ENCODE measurements at regions not wholly inside any gene's neighbourhood (a gene's known extent, or its start where the extent isn't known, plus 50 kb on each side); places are given as distances from the start of the nearest gene placed in this dataset.
"Not testable (repeated sequence)": the region's sequence is repeated elsewhere in the genome, so short reads cannot be mapped to it uniquely, and the experiment has no call there.

DNA sequence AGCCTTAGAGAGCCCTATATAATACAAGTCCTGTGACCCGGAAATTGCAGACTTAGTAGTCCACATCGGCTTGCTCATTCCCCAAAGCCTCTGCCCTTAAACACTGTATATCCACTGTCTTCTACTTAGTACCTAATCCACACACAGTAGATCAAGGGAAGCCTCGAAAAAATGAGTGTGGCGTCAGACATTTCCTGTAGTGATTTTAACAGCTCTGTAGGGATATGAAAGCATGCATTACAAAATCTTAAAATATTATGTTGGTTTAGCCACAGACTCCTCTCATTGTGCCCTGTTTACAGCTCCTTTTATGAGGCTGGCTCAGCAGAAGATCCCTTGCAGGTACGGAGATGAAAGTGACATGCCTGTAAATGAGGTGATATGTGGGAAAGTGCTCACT is 416.3 kb downstream of the LIG4 start:
- DNase-seq (ENCODE audit: low spot score) = no peak
- H3K4me1 ChIP-seq = no peaks in the 10 kb centered on the region
- no peaks in the 10 kb centered on the region for H3K36me3 ChIP-seq
- no peak overlapping the region for H3K27ac ChIP-seq
- H3K27me3 ChIP-seq = no peaks in the 10 kb centered on the region
- H3K9me3 ChIP-seq = no peaks in the 10 kb centered on the region
- H3K4me3 ChIP-seq = no peak overlapping the region
- TF ChIP-seq, protein P1, sequence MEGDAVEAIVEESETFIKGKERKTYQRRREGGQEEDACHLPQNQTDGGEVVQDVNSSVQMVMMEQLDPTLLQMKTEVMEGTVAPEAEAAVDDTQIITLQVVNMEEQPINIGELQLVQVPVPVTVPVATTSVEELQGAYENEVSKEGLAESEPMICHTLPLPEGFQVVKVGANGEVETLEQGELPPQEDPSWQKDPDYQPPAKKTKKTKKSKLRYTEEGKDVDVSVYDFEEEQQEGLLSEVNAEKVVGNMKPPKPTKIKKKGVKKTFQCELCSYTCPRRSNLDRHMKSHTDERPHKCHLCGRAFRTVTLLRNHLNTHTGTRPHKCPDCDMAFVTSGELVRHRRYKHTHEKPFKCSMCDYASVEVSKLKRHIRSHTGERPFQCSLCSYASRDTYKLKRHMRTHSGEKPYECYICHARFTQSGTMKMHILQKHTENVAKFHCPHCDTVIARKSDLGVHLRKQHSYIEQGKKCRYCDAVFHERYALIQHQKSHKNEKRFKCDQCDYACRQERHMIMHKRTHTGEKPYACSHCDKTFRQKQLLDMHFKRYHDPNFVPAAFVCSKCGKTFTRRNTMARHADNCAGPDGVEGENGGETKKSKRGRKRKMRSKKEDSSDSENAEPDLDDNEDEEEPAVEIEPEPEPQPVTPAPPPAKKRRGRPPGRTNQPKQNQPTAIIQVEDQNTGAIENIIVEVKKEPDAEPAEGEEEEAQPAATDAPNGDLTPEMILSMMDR (IDR thresholded peaks at IDR 0.05) = no peak

DNA sequence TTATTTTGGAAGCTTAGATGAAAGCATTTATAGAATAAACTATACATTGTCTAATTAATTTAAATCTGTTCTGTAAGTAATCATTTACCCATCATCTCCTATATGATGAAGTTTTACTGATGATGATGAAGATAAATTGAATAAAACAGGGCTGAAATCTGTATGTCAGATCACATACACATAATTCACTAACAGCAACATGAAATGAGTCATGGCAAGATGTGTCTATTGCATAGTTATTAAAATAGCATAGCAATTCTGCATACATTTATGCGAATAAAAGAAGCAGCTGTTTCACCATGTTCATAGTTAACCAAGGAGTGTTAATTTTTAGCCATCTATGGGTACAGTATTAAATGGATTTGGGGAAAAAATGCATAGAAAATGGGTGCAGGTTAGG is 424.9 kb downstream of the LIG4 start:
- TF ChIP-seq, protein P1 (IDR thresholded peaks at IDR 0.05) = no peak
- no peaks in the 10 kb centered on the region for H3K4me1 ChIP-seq
- H3K9me3 ChIP-seq = no peaks in the 10 kb centered on the region
- no peaks in the 10 kb centered on the region for H3K36me3 ChIP-seq
- no peak for DNase-seq (ENCODE audit: low spot score)
- H3K4me3 ChIP-seq = no peak overlapping the region
- no peaks in the 10 kb centered on the region for H3K27me3 ChIP-seq
- no peak overlapping the region for H3K27ac ChIP-seq

DNA sequence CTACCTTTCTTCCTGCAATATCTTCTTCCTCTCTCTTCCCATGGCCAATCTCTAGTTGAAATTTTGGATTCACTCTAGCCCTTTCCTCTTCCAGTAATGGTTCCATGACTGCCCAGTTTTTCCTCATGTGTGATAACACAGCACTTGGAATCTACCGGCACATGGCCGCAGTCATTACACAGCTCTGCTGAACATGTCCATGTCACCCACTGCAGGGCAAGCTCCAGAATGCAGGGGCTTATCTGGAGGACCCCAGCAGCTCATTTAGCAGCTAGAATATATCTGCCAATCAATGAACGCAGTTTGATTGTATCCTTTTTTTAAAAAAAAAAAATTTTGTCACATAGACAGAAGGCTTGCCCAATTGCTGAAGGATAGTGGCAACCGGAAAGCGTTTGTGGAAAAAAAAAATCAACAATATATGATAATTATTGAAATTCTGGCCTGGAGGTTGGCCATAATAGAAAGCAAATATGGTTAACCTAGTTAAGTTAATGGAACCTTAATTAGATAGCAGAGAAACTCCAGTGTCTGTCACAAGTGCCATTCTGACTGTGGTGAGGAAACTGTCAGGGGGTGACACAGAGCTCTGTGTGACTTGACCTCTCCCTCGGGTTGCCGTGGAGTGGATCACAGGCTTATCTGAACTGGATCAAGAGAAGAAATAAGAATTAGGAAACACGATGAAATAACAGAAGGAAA is 426.7 kb downstream of the LIG4 start:
- no peaks in the 10 kb centered on the region for H3K4me1 ChIP-seq
- TF ChIP-seq, protein P1 (IDR thresholded peaks at IDR 0.05) = no peak

DNA sequence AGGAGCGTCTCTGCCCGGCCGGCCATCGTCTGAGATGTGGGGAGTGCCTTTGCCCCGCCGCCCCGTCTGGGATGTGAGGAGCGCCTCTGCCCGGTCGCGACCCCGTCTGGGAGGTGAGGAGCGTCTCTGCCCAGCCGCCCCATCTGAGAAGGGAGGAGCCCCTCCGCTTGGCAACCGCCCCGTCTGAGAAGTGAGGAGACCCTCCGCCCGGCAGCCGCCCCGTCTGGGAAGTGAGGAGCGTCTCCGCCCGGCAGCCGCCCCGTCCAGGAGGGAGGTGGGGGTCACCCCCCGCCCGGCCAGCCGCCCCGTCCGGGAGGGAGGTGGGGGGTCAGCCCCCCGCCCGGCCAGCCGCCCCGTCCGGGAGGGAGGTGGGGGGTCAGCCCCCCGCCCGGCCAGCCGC is 432.7 kb downstream of the LIG4 start:
- not testable (repeated sequence) for H3K4me3 ChIP-seq; H3K9me3 ChIP-seq; H3K36me3 ChIP-seq; H3K27me3 ChIP-seq; H3K4me1 ChIP-seq; H3K27ac ChIP-seq; DNase-seq (ENCODE audit: low spot score)

More for the DNA sequence above, 426.7 kb downstream of the LIG4 start:
- Histone ChIP-seq H3K27me3 (no peaks in the 10 kb centered on the region), H3K27ac (no peak overlapping the region), H3K9me3 (no peaks in the 10 kb centered on the region), H3K4me3 (no peak overlapping the region), H3K36me3 (no peaks in the 10 kb centered on the region)
- no peak for DNase-seq (ENCODE audit: low spot score)

DNA sequence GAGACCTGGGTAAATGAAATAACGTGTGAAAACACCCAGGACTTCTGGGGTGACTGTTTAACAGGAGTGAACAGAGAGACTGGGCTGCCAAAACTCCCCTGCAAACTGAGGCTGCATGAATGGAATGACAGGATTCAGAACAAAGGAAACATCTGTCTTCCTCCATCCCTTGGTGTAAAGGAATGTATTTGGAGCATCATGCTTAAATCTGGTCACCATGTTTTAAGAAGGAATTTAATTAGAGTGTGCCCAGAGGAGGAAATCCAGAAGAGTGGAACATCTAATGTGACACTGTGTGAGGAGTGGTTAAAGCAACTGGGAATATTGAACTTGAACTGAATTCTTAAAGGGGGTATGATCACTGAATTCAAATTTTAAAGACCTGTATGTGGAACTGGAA is 437.2 kb downstream of the LIG4 start:
- no peak overlapping the region for H3K4me3 ChIP-seq
- no peak overlapping the region for H3K27ac ChIP-seq
- H3K36me3 ChIP-seq = no peaks in the 10 kb centered on the region
- H3K27me3 ChIP-seq = no peaks in the 10 kb centered on the region
- no peaks in the 10 kb centered on the region for H3K4me1 ChIP-seq
- no peaks in the 10 kb centered on the region for H3K9me3 ChIP-seq
- DNase-seq (ENCODE audit: low spot score) = no peak
- TF ChIP-seq, protein P1 (IDR thresholded peaks at IDR 0.05) = no peak

DNA sequence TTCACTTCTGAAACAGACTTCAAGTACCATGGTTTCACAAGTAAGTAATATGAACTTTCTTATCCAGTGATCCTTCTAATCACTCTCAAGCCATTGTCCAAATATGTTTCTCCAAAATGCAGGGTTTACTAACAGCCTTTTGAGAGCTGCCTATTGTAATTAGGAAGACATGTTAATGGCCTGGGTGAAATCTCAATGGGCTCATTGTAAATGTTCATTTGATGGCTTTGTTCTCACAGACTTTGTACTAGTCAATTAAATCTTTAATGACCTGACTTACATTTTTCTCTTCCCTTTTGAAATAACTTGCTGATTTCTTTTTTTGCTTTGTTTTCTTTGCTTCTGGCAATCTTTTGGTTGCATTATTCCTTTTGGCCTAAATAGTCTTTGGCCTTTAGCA is 444.8 kb downstream of the LIG4 start:
- H3K27ac ChIP-seq = no peak overlapping the region
- no peak overlapping the region for H3K4me3 ChIP-seq
- DNase-seq (ENCODE audit: low spot score) = no peak
- no peaks in the 10 kb centered on the region for H3K27me3 ChIP-seq
- TF ChIP-seq, protein P1 (IDR thresholded peaks at IDR 0.05) = no peak
- H3K4me1 ChIP-seq = no peaks in the 10 kb centered on the region
- H3K9me3 ChIP-seq = no peaks in the 10 kb centered on the region
- H3K36me3 ChIP-seq = no peaks in the 10 kb centered on the region
